ENCODE measurements at regions not wholly inside any gene's neighbourhood (a gene's known extent, or its start where the extent isn't known, plus 50 kb on each side); places are given as distances from the start of the nearest gene placed in this dataset.
A peak's percentile ranks its signal among the peaks of the same experiment; 100 is the strongest.

GRCh38 chr9:14547245-14548060 lies 145.8 kb downstream of the ZDHHC21 start (continued):
- no peak for TF ChIP-seq SIRT6 (IDR thresholded peaks at IDR 0.05; ENCODE audit: low read length)
- TF ChIP-seq SIX5 (IDR thresholded peaks at IDR 0.05; ENCODE audit: low read depth, low read length), result no peak
- TF ChIP-seq FOSL1 (IDR thresholded peaks at IDR 0.05; ENCODE audit: insufficient read depth, low read depth, low read length), result no peak
- TF ChIP-seq SP1 (IDR thresholded peaks at IDR 0.05; ENCODE audit: low read depth, low read length), result peak; percentile 66; the same call in 1 of the 2 replicates
- TF ChIP-seq RNF2 (IDR thresholded peaks at IDR 0.05; ENCODE audit: borderline replicate concordance, low read depth, low read length, missing control alignments, poor library complexity, severe bottlenecking), result no peak
- TF ChIP-seq ZNF274 (IDR thresholded peaks at IDR 0.05; ENCODE audit: borderline replicate concordance, extremely low read depth, low read length), result no peak
- no peak for TF ChIP-seq TAF7 (optimal IDR thresholded peaks at IDR 0.05; ENCODE audit: borderline replicate concordance, low read depth, low read length)
- no peak; the same call in 1 of the 2 replicates for TF ChIP-seq ATF2 (IDR thresholded peaks at IDR 0.05; ENCODE audit: low read length)
- peak; percentile 85 for TF ChIP-seq MAX (IDR thresholded peaks at IDR 0.05)
- peak in 1 of 2 experiments; percentile 62; a peak in 1 of 3 replicates for TF ChIP-seq POLR2A (IDR thresholded peaks at IDR 0.05; ENCODE audit: control extremely low read depth in 1 of 2, low read depth in 2 of 2, low read length in 2 of 2)
- peak; percentile 16 for TF ChIP-seq TAF1 (IDR thresholded peaks at IDR 0.05; ENCODE audit: low read depth, low read length)
- TF ChIP-seq CBX8 (IDR thresholded peaks at IDR 0.05; ENCODE audit: borderline replicate concordance, low read depth, low read length), result no peak
- TF ChIP-seq EGR1 (IDR thresholded peaks at IDR 0.05; ENCODE audit: borderline replicate concordance, low read depth, low read length), result 0 out of 2 replicates have a peak, but pooled peaks have one; percentile 21
- no peak for TF ChIP-seq EZH2 (IDR thresholded peaks at IDR 0.05; ENCODE audit: low read depth, low read length, severe bottlenecking)
- TF ChIP-seq ASH2L (IDR thresholded peaks at IDR 0.05; ENCODE audit: low read length), result peak; percentile 98
- TF ChIP-seq EP300 (IDR thresholded peaks at IDR 0.05; ENCODE audit: borderline replicate concordance in 1 of 2, low read depth in 2 of 2, low read length in 2 of 2), result peak in 1 of 2 experiments; percentile 91; a peak in 1 of 3 replicates
- TF ChIP-seq HDAC2 (IDR thresholded peaks at IDR 0.05; ENCODE audit: borderline replicate concordance in 1 of 2, low read depth in 2 of 2, low read length in 2 of 2), result peak in 1 of 2 experiments; percentile 37; a peak in 1 of 4 replicates
- TF ChIP-seq KDM5A (IDR thresholded peaks at IDR 0.05; ENCODE audit: low read length), result no peak
